Mucosa of descending colon (tissue), 3 donors: ENCODE measurements at regions not wholly inside any gene's neighbourhood (a gene's known extent, or its start where the extent isn't known, plus 50 kb on each side); places are given as distances from the start of the nearest gene placed in this dataset.

ENCODE experiments used
- ATAC-seq: fragments of 200-7000 bp; cut with Tn5 transposase; one replicate; pipeline ENCODE4 v1.9.1; 2020; ENCODE audit warnings: mild to moderate bottlenecking, moderate library complexity
- DNase-seq, 3 donors: peaks; one replicate each; pipeline ENCODE4 v3.0.0-alpha.2; 2020
- H3K36me3 ChIP-seq: fragments of 200-600 bp; one replicate; pipeline ENCODE4 v1.8.0; 2021; ENCODE audit warnings: low read depth, mild to moderate bottlenecking
- H3K4me1 ChIP-seq: fragments of 200-600 bp; one replicate; pipeline ENCODE4 v1.8.0; 2021; ENCODE audit warnings: low read depth, mild to moderate bottlenecking
- H3K4me3 ChIP-seq: fragments of 200-600 bp; one replicate; pipeline ENCODE4 v1.8.0; 2021; ENCODE audit warnings: mild to moderate bottlenecking
- H3K9me3 ChIP-seq: fragments of 200-600 bp; one replicate; pipeline ENCODE4 v1.8.0; 2021; ENCODE audit warnings: mild to moderate bottlenecking
- intact Hi-C, 2 donors: fragments of 100-400 bp; cut with DNase I in 1 of 2; cut with micrococcal nuclease in 1 of 2; formaldehyde crosslinking; loops; one replicate each; pipeline versions ENCODE4 v1.11.0 to v1.11.1; 2022; cut with DNase I, micrococcal nuclease
- TF ChIP-seq, protein P1 (sequence below): fragments of 200-600 bp; IDR thresholded peaks from one replicate; pipeline ENCODE4 v1.8.0; 2022; ENCODE audit warnings: antibody characterized with exemption, mild to moderate bottlenecking
- donor health status: DM: no; HTN: no; CAD: no; lungs with moderate emphysema.
- donor health status: DM: no; HTN: no; CAD: no.
- donor health status: DM: no; HTN: yes; CAD: no.

DNA sequence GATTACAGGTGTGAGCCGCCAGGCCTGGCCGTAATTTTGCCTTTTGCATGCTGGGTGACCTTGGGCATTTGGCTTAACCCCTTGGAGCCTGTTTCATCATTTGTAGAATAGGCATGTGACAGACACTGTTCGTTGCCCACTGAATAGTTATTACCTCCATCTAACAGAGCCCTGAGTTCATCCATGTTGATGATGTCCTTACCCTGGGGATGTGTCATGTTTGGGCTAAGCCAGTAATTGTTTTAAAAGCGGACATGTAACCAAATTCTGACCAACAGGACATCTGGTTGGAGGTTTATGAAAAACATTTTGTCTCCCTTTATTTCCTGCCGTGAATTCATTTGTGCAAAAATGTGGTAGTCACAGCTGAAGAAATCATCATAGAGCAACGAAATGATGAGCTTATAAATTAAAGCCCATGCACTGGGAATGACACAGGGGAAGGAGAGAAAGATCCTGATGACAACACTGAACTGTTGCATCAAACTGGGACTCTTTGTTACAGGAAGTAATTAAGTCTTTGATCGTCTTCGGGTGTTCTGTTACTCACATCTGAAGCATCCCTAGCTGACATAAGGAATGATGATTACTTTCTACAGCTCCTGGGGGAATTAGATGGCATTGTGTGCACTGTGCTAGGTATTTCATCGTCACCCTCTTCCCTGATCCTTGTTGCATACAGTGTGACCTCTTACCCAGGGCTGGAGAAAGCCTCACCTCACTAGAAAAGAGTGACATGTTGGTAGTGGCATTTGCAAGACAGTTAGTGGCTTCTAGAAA, 117.8 kb downstream of the FGF18 start:
- intact Hi-C loops: no loop called here
- Histone ChIP-seq H3K9me3 (no peaks in the 10 kb centered on the region), H3K4me1 (no peaks in the 10 kb centered on the region), H3K4me3 (no peak overlapping the region), H3K36me3 (no peaks in the 10 kb centered on the region)
- TF ChIP-seq, protein P1, sequence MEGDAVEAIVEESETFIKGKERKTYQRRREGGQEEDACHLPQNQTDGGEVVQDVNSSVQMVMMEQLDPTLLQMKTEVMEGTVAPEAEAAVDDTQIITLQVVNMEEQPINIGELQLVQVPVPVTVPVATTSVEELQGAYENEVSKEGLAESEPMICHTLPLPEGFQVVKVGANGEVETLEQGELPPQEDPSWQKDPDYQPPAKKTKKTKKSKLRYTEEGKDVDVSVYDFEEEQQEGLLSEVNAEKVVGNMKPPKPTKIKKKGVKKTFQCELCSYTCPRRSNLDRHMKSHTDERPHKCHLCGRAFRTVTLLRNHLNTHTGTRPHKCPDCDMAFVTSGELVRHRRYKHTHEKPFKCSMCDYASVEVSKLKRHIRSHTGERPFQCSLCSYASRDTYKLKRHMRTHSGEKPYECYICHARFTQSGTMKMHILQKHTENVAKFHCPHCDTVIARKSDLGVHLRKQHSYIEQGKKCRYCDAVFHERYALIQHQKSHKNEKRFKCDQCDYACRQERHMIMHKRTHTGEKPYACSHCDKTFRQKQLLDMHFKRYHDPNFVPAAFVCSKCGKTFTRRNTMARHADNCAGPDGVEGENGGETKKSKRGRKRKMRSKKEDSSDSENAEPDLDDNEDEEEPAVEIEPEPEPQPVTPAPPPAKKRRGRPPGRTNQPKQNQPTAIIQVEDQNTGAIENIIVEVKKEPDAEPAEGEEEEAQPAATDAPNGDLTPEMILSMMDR: no peak
- DNase-seq: no peak
- ATAC-seq: no peak

DNA sequence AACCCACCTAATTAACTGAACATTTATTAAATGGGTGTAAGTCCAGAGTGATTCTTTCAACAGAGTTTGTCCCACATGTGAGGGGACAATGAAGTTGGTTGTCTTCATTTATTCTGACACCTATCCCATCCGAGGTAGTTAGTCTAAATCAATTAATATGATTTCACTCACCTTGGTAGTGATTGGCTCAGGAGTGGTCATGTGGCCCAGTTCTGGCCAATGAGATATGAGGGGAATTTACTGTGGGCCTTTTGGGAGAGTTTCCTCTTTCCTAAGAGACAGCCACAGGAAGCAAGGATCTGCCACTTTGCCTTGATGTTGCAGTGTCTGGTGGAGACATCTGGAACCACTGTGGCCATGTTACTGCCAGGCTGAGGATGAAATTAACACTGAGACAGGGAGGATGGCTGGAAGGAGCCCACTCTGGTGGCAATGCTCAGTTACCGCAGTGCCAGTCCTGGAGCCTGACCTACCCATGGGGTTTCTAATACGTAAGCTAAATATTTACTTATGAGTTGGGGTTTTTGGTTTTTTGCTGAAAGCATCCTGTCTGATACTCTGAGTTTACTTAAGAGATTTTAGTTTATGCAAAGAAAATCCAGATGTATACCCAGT, 118.6 kb downstream of the FGF18 start:
- intact Hi-C loops: no loop called here
- no peak overlapping the region for H3K4me3 ChIP-seq
- no peaks in the 10 kb centered on the region for H3K4me1 ChIP-seq
- H3K36me3 ChIP-seq: no peaks in the 10 kb centered on the region
- no peaks in the 10 kb centered on the region for H3K9me3 ChIP-seq
- no peak for ATAC-seq
- TF ChIP-seq, protein P1: no peak
- DNase-seq: no peak

DNA sequence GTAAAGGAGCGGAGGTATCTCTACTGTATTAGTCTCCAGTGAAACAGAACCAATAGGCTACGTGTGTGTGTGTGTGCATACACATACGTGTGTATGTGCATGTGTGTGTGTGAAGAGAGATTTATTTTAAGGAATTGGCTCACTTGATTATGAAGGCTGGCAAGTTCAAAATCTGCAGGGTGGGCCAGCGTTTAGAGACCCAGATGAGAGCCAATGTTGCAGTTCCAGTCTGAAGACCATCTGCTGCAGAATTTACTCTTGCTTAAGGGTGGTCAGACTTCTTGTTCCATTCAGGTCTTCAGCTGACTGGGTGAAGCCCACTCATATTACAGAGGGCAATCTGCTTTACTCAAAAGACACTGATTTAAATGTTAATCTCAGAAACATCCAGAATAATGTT, 119.2 kb downstream of the FGF18 start:
- no peaks in the 10 kb centered on the region for H3K4me1 ChIP-seq
- intact Hi-C loops: no loop called here
- no peaks in the 10 kb centered on the region for H3K9me3 ChIP-seq
- no peak overlapping the region for H3K4me3 ChIP-seq
- no peaks in the 10 kb centered on the region for H3K36me3 ChIP-seq
- DNase-seq (no peak), ATAC-seq (no peak)
- TF ChIP-seq, protein P1: no peak

DNA sequence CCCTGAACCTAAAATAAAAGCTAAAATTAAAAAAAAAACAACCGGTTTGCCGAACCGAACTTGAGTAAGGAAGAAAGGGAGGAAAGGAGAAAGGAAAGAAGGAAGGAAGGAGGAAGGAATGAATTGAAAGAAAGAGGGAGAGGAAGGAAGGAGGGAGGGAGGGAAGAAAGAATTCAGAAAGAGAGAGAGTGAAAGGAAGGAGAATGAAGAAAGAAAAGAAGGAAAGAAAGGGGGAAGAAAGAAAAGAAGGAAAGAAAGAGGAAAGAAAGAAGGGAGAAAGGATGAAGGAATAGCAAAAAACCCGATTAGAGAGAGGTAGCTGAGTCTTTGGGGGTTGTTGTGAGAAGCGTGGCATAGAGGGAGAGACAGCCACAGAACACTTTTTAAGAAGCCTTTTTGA, 121.4 kb downstream of the FGF18 start:
- Histone ChIP-seq H3K36me3 (no peaks in the 10 kb centered on the region), H3K4me1 (no peaks in the 10 kb centered on the region), H3K4me3 (no peak overlapping the region), H3K9me3 (no peaks in the 10 kb centered on the region)
- intact Hi-C loops: no loop called here
- ATAC-seq (no peak), DNase-seq (no peak)
- TF ChIP-seq, protein P1: no peak

DNA sequence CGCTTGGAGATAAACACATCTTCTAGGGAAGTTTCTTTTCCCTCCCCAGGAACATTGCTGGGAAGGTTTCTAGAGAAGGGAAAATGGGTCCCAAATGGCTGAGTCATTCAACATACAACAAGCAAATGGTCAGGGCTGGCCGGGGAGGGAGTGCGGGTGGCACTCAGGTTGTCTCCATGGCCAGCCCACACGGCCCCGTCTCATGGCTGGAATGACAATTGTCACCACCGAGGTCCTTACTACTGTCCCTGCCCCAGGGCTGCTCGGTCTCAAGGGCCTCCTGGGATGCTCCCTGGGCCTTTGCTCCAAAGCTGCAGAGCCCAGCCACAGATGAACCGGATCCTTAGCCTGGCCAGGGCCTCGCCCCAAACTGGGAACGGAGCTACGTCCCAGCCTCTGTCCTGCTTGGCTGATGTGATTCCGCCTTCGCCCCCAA, 121.9 kb downstream of the FGF18 start:
- TF ChIP-seq, protein P1: no peak
- intact Hi-C loops: no loop called here
- no peak for ATAC-seq
- no peaks in the 10 kb centered on the region for H3K9me3 ChIP-seq
- H3K4me3 ChIP-seq: no peak overlapping the region
- no peaks in the 10 kb centered on the region for H3K36me3 ChIP-seq
- peak in 1 of 3 donors; percentile 40 for DNase-seq
- no peaks in the 10 kb centered on the region for H3K4me1 ChIP-seq
